ENCODE measurements at regions not wholly inside any gene's neighbourhood (a gene's known extent, or its start where the extent isn't known, plus 50 kb on each side); places are given as distances from the start of the nearest gene placed in this dataset.

DNA sequence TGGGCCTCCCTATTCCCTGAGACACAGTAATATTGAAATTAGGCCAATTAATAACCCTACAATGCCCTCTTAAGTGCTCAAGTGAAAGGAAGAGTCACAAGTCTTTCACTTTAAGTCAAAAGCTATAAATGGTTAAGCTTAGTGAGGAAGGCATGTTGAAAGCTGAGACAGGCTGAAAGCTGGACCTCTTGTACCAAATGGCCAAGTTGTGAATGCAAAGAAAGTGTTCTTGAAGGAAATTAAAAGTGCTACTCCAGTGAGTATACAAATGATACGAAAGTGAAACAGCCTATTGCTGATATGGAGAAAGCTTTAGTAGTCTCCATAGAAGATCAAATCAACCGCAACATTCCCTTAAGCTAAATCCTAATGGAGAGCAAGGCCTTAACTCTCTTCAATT lies 140.8 kb downstream of the PTCSC3 start:
- DNase-seq (ENCODE audit: low spot score) (no peak), FAIRE-seq (no peak)

DNA sequence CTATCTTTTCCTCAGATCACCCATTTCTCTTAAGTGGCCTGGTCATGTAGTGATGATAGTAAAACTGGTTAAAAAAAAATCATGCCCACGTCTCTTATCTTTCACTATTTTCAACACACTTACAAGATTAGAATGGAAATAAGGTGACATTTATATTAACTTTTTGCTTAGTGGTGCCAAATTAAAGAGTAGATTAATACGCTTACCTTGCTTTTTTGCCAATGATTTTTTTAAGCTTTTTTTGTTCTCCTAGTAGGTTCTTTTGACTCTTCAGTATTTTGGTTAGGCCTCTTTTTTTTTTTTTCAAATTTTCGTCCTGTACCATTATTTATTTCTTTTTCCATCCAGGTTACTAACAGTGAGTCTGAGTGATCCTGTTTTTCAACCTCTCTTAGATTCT lies 147.9 kb downstream of the PTCSC3 start:
- FAIRE-seq (no peak), DNase-seq (ENCODE audit: low spot score) (no peak)

GRCh38 chr14:36028218-36028617 lies 148.3 kb downstream of the PTCSC3 start:
- DNase-seq (ENCODE audit: low spot score) = no peak
- FAIRE-seq = no peak

GRCh38 chr14:36027354-36027753 lies 149.2 kb downstream of the PTCSC3 start:
- DNase-seq (ENCODE audit: low spot score) (no peak), FAIRE-seq (no peak)

- FAIRE-seq = no peak
- no peak for DNase-seq (ENCODE audit: low spot score)
Observed at GRCh38 chr14:36022765-36023410, 153.6 kb downstream of the PTCSC3 start.

- no peak for FAIRE-seq
Observed at GRCh38 chr14:36021591-36022320, 154.8 kb downstream of the PTCSC3 start.

GRCh38 chr14:36021030-36021422 lies 155.5 kb downstream of the PTCSC3 start:
- DNase-seq (ENCODE audit: low spot score) = no peak
- FAIRE-seq = no peak

More at GRCh38 chr14:36021591-36022320, 154.8 kb downstream of the PTCSC3 start:
- no peak for DNase-seq (ENCODE audit: low spot score)

DNA sequence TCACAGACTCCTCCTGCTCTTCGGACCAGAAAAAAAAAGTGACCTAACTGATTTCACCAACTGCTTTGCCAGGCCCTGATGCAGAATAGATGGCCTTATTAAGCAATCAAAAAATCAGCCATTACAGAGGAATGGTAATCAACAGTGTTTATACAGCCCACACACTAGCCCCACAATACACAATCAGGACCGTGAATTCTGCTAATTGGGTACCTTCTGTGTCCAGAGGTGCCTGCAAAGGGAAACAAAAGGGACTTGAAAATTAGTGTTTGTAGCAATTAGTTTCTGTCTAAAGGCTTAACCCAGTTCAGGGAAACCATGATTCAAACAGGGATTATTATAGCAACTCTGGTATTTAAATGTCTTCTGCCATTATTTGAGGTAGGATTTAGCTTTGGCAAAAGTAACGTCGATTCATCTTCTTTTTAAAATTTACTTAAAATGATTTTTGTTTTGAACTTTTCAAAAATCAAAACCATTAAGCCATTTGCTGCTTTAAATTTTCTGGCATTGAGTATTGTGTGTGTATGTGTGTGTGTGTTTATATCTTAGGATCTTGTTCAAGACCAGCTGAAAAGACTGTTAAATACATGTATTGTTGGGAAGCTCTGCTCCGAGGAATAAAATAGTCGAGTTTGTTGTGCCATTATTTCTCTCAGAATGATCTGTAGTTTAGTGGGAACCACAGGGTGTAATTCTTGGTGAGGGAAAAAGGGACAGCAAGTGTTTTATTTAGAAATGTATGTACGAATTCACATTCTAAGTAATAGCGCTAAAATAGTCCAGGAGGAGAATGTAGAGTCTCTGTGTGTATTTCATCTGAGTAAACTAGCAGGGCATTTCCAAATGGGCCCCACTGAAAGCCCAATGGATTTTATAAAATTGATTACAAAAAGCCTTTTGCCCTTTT lies 156.1 kb downstream of the PTCSC3 start:
- FAIRE-seq = no peak
- no peak for DNase-seq (ENCODE audit: low spot score)

DNA sequence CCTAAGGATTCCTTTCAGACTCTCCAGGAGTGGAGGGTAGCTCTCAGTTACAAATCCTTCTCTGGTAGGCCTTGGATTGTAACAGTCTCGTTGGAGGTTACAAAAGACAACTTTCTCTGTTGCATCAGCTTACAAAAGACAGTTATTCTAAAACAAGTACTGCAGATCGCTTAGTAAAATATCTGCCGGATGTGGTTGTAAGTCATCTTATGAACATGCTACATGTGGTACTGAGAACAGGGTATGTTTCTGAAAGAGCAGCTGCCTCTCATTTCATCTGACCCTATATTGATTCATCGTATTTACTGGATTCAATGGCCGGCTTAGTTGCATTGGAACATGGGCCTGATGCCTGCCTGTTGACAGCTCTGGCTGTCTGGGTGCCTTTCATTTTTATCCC lies 157.4 kb downstream of the PTCSC3 start:
- no peak for DNase-seq (ENCODE audit: low spot score)
- FAIRE-seq = no peak

- FAIRE-seq = no peak
- no peak for DNase-seq (ENCODE audit: low spot score)
Observed at GRCh38 chr14:36014236-36014635, 162.3 kb downstream of the PTCSC3 start.

GRCh38 chr14:36013483-36013882 lies 163.0 kb downstream of the PTCSC3 start:
- DNase-seq (ENCODE audit: low spot score) = no peak
- no peak for FAIRE-seq

DNA sequence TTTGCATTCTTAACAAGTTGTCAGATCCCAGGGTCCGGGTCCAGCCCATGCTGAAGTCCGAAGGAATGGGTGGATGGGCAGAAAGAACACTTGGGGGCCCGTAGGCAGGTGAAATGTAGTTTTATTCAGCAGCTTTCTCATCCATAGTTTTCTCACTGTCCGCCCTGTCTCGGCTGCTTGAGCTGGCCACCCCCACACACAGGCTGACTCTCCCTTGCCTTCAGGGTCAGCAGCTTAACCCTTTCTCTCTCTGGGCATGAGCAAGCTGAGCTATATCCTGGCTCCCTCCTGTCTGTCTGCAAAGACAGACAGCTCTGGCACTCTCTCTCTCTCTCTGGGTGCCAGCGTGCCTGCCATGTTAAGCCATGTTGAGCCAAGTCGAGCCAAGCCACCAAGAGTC lies 163.9 kb downstream of the PTCSC3 start:
- no peak for FAIRE-seq

DNA sequence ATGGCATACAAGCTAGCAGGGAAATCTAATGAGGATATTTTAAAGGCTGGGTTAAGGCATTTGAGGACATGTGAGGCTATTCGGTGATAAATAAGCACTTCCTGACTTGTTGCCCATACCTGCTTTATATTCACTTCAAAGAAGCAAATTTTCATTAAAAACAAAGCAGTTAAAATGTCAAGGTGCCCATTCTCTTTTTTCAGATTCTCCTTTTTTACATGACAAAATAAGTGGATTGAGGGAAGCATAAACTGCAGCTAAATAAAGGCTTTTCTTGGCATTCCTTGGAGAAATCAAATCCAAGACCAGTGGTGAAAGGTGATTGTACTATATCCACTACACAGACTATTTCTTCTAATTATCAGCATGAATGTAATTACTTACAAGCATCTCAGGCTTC lies 166.9 kb downstream of the PTCSC3 start:
- DNase-seq (ENCODE audit: low spot score) (no peak), FAIRE-seq (no peak)

More for the DNA sequence above, 163.9 kb downstream of the PTCSC3 start:
- no peak for DNase-seq (ENCODE audit: low spot score)

DNA sequence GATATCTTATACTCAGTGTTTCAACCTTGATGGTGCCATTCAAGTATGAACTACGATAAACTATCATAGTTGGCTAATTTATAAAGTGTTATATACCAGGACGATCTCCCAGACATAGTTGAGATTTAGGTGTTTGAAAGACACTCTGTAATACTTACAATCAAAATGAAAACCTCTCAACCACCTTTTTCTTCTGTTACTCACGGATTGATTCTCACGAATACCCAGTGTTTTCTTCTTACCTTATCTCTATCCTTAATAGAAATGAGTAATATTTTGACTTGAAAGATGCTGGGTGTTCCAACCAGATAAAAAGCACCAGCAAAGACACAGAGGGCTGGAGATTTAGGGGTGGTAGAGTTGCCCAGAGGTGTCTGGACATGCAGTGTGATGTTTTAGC lies 169.9 kb downstream of the PTCSC3 start:
- FAIRE-seq (no peak), DNase-seq (ENCODE audit: low spot score) (no peak)

DNA sequence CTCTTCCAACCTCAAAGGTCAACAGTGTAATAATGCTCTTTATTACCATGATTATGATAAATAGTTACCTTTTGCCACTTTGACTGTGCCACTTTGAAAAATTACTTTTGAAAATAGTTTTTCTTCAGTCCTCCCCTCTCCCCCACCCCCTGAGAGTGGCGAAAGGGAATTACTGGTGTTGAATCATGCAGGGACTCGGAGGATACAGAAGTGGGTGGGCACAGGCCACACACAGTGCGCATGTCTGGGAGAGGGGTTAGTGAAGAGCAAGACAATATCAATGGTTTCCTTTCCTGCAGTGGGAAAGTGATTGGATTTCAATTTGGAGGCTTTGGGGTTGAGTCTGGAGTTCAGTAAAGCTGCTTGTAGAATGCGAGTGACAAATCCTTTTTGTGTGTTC lies 170.9 kb downstream of the PTCSC3 start:
- no peak for FAIRE-seq
- no peak for DNase-seq (ENCODE audit: low spot score)

GRCh38 chr14:36001936-36002335 lies 174.6 kb downstream of the PTCSC3 start:
- DNase-seq (ENCODE audit: low spot score) (no peak), FAIRE-seq (no peak)

GRCh38 chr14:35999294-35999693 lies 173.2 kb downstream of the BRMS1L start:
- FAIRE-seq (no peak), DNase-seq (ENCODE audit: low spot score) (no peak)

DNA sequence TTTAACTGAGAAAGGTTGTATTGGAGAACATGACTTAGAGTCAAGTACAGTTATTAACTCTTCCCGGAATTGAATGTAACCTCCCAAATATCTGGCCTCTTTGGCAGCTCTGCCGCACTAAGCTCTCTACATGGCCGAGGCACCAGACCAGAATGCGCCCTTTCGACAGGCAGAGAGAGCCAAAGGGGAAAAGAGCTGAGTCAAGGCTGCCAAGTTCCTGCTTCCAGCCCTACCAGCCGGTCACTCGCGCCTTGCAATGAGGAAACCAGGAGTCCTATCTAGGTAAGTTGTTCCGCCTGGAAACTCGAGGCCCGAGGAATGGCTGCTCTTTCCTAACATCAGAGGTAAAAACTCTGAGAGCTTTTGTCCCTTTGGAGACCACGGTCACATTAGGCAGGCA lies 172.2 kb downstream of the BRMS1L start:
- DNase-seq (ENCODE audit: low spot score) (no peak), FAIRE-seq (no peak)

DNA sequence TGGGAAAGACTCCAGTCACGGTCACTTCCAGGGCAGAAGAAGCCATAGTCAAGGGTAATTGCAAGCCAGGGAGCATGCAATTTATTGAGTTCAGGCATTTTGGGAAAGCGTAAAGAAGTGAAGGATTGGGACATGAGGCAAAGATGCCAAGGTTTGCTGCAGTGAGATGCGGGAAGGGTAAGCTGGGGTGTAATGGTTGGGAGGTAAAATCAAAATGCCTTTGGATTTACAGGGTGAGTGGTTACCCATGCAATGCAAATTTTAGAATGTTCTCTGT lies 167.5 kb downstream of the BRMS1L start:
- no peak for FAIRE-seq
- no peak for DNase-seq (ENCODE audit: low spot score)

DNA sequence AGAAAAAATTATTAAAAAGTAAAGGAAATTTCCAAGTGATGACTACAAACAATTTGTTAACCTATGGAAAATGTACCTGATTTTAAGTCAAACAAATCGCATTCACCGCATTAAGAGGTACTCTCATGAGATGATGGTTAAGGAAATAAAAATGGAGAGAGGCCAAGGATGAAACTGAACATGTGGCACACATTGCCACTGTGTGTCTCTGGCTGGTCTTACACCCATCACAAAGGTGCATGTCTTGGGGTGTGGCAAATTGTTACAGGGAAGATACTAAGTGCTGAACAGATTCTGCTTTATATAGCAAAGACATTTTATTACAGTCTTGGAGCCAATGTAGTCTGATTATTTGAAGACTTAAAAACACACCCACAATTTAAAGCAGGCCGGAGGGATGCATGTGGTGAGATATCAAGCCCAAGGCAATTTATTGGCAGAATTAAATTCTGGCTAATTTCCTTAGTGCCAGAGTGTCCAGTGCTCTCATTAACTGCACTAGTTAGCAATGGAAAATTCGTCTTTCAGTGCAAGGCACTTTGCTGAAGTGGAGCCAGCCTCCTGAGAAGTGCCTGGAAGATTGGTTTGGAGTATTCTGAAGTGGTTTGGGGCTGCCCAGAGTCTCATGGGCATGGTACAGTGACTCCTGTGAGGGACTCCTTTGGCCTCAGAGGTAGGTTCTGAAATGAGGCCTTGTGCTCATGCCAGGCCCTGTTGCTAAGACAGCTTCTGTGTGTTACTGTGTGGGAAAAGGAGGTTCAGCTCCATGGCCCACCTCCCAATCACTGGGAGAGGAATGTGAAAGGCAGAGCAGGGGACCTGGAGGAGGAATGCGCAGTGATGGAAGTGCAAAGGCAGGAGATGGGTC lies 166.9 kb downstream of the BRMS1L start:
- DNase-seq (ENCODE audit: low spot score) (no peak), FAIRE-seq (no peak)

DNA sequence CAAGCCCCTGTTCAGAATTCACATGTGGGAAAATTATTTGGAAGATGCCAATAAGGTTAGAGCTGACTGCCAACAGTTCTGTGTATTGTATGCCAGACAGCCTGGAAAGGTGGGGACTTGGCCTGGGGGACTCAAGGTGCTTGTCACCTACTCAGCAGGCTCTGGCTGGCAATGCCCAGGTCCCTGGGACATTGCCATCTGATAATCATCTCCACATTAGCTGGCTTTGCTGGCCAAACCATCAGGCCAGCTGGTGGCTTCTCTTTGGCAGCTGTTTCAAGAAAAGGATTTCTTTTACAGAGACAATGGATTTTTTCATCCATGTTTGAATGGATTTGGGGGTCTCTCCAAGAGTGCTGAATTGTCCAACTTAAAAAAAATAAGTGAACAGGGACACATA lies 165.2 kb downstream of the BRMS1L start:
- DNase-seq (ENCODE audit: low spot score) (no peak), FAIRE-seq (no peak)
